DMS153 (cell line): ENCODE measurements at regions not wholly inside any gene's neighbourhood (a gene's known extent, or its start where the extent isn't known, plus 50 kb on each side); places are given as distances from the start of the nearest gene placed in this dataset.

Experiments used
- DNase-seq: peaks from one replicate; lab custom pipeline; 2025; lab: John Stamatoyannopoulos, UW

DNA sequence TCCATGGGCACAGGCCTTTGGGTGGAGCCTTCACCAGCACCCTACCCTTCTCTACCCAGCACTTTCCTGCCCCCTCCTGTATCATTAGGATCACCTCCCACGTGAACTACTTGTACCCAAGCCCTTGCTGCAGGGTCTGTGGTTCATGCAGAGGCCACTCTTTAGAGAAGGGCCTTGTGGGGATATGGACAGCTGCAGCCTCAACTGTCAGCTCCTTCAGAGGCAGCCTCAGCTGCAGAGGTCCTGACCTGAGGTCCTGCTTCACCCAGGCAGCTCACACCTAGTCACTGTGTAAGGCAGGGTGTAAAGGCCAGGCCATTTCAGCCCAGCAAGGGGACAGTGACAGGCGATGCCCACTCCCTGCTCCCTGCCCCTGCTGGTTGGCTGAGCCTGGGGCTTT lies 448.6 kb upstream of the PROK2 start:
- no peak for DNase-seq

DNA sequence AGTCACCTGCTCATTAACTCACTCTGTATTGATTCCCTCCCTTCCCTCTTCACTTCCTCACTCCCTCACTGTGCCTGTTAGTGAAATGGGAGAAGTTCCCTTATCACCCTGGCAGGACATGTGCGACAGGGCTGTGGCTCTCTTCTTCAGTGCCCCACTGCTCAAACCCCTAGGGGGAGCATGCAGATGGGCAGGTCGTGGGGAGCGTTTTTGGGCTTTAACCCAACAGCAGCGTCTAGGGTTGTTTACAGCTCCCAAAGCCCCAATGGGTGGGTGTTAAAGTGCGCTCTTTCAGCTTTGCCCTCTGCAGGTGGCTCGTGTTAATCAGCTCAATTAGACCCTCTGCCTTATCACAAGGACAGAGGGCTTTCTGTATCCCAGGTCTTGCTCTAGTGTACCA lies 447.8 kb upstream of the PROK2 start:
- DNase-seq = no peak

DNA sequence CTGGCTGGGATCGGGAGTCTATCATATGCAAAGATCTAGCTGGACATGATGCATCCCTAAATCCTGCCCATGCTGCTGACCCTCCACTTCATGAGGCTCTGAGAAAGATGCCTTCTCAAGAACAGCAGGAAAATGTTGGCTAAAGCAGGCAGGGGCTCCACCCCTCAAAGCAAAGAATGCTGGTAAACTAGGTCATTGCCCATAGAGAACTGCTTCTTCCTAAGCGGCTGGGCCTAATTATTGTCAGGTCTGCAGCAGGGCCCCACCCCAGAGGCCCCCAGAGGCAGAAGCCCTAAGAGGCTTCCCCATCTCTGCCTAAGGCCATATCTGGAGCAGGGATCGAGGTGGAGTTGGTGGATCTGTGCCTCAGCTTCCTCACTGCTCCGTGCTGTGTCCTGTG lies 447.4 kb upstream of the PROK2 start:
- DNase-seq = no peak

DNA sequence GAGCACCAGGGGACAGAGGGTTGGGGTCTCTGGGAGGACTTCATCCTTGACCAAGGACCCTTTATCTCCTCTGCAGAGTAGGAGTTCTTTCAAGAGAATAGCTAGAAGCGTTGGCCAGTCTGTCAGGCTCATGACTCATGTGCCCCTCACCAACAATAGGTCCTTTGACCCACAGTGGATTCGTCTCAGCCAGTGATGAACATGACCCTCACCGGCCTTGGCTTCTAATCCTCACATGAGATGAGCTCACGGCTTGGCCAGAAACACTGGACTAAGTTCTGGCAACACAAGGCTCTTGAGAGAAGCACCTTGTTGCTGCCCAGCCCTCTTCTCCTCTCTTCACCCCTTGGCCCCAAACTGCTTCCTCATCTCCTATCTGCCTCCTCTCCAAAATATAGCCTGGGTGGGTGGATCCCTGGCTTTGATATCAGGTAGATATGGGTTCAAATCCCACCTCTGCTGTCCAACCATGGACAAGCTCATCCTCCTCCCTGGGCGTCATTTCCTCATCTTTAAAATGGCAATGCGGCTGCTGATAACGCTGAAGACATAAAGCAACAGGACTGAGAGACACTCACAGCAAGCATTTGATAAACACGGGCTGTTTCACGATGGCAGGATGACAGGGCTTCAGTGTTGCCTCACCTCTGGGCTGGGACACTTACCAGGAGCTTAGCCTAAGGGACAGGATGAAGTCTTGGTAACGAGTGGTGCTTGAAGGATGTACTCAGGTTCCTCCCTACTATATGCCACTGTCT lies 446.7 kb upstream of the PROK2 start:
- no peak for DNase-seq

DNA sequence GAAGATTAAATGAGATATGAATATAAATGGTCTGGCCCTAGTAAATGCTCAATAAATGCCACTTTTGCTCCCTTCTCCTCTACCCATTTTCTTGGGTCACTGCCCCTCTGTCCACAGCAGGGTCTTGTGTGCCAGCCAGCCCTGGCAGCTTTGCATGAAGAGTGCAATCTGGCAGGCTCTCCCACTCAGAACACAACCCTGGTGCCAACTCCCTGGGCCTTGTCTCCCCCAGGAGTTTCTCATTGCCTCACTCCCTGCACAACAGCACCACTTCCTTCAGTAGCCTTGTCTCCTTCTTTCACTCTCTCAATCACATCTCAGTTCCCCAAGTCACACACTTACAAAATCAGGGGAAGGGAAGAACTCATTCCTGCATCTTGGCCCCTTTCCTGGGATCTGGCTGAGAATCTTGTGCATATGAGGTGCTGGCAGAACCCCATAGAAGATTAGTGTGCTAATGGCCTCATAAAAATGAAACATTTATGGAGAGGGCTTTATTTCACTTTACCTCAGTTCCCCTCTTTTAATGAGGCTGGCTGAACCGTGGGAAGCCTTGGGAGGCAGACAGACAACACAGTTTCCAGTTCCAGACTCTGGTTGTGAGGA lies 445.9 kb upstream of the PROK2 start:
- DNase-seq = no peak

DNA sequence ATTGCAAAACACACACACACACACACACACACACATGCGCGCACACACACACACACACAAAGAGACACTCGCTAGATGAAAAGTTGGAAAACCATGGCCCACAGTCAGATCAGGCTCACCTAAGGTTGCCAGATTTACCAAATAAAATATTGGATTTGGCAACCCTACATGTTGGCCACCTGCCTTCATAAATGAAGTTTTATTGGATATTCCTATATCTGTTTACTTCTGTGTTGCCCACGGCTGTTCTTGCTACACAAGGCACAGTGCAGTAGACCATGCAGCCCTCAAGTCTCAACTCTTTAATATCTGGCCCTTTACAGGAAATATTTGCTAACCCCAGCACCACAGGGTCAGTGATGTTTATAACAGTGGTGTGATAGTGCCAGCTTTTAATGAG lies 445.0 kb upstream of the PROK2 start:
- no peak for DNase-seq

DNA sequence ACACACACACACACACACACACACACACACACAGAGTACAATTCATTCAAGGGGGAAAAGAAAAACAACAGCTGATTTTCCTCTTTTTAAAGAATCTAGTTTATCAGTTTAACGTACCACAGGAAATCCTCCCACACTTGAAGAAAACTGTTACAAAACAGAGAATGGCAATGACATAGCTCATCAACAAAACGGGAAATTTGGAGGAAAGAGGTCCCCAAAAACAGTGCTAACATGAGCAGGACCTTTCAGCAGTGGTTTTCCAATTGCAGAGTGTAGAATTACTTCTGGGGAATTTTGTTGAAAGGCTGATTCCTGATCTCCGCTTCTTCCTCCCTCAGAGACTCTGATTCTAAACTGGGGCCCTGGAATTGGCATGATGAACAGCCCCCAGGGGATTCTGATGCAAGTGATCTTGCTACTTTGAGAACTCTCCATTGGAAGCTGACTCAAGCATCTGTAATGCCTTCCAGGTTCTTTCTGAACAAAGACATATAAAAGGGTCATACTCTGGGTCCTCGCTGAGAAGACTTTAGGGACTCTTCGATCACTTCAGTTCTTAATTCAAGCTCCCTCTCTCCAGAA lies 442.6 kb upstream of the PROK2 start:
- DNase-seq = no peak

DNA sequence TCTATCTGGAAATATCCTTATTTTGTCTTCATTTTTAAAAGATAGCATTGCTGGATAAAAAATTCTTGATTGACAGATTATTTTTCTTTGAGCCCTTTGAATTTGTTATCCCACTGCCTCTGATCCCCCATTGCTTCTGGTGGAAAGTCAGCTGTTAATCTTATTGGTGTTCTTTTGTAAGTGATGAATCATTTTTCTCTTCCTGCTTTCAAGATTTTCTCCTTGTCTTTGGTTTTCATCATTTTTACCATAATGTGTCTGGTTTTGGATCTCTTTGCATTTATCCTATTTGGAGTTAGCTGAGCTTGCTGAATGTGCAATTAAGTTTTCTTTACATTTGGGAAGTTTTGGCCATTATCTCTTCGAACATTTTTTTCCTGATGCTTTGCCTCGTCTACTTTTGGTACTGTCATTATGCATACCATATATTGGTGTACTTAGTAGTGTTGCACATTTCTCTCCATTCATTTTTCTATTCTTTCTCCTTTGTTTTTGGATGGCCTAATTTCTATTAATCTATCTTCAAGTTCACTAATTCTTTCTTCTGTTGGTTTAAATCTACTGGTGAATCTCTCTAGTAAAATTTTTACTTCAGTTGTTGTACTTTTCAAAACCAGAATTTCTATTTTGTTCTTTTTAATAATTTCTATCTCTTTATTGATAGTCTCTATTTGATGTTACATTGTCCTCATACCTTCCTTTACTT lies 440.0 kb upstream of the PROK2 start:
- DNase-seq = no peak

DNA sequence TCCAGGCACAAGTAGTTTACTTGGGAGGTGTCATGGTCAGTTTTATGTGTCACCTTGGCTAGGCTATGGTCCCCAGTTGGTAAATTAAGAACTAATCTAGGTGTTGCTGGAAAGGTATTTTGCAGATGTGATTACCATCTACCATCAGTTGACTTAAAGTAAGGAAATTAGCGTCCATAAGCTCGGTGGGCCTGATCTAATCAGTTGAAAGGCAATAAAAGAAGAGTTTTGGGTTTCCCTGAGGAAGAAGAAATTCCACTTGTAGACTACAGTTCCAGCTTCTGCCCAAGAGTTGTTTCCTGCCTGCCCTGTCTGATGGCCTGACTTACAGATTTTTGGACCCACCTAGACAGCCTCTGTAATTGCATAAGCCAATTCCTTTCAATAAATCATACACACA lies 438.7 kb upstream of the PROK2 start:
- no peak for DNase-seq

DNA sequence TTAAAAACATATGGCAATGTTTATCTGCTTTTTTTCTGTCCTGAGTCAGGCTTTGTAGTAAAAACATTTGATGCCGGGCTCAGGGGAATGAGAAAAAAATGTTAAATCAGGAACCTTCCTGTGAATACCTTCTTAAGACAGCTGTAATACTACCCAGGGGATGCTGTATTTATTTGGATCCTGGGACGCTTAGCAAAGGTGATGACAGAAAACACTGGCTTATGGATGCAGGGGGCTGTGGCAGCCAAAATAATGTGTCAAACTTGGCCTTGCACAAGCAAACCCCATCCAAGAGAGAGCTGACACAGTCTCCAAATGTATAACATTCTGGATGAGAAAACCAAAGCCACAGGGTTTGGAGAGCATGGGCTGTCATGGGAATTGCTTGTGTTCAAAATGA lies 438.2 kb upstream of the PROK2 start:
- no peak for DNase-seq

DNA sequence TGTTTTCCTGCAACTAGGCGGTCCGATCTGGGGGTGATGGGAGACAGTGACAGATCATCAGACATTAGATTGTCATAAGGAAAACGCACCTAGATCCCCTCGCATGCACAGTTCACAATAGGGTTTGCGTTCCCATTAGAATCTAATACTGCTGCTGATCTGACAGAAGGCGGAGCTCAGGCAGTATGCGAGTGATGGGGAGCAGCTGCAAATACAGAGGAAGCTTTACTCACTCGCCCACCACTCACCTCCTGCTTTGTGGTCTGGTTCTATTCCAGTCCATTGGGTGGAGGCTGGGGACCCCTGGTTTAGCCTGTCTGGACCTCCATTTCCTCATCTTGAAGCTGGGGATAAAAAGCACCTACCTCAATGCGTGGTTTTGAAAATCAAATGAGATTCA lies 437.5 kb upstream of the PROK2 start:
- DNase-seq = no peak

DNA sequence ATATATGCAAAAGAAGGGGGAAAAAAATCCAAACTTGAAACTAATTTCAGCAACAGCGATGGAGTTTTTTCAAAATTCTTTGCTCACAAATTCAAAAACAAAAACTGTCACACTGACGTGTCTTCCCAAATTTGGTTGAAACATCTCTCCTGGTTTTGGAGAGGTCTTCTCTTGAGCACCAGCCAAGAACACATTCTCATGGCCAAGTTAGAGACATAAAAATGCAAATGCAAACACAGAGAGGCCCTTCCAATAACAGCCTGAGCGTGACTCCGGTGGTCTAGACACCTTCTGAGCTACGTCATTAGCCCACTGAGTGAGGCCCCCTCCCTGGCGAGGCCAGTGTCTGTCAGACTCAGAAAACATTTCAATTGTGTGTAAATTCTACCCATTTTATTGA lies 436.0 kb upstream of the PROK2 start:
- no peak for DNase-seq

DNA sequence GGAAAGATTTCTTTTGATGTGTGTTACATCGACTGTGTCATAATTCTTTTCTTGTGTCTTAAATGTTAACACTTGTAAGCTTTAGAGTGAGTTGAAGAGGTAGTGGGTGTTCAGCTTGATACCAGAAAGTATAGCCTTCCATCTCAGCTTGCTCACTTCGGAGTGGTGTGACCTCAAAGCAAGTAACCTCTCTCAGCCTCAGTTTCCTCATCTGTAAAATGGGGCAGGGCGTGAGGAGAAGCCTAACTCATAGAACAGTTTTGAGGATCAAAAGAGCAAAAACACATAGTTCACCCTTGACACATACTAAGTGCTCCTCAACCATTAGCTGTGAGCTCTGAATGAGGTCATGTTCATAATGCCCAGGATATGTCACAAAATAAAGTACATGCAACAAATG lies 434.8 kb upstream of the PROK2 start:
- DNase-seq = no peak

DNA sequence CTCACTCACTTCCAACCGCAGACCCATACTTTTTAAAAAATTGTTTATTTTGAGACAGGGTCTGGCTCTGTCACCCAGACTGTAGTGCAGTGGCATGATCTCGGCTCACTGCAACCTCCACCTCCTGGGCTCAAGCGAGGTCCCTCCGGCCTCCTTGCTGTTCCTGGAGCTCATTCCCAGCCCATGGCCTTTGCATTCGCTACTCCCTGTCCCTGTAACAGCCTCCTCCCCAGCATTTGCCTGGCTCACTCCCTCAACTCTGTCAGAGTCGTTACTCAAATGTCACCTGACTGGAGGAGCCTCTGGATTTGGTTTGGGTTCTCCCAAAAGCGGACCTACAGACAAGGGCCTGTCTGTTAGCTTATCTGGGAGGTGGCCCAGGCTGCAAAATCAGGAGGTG lies 432.6 kb upstream of the PROK2 start:
- no peak for DNase-seq

DNA sequence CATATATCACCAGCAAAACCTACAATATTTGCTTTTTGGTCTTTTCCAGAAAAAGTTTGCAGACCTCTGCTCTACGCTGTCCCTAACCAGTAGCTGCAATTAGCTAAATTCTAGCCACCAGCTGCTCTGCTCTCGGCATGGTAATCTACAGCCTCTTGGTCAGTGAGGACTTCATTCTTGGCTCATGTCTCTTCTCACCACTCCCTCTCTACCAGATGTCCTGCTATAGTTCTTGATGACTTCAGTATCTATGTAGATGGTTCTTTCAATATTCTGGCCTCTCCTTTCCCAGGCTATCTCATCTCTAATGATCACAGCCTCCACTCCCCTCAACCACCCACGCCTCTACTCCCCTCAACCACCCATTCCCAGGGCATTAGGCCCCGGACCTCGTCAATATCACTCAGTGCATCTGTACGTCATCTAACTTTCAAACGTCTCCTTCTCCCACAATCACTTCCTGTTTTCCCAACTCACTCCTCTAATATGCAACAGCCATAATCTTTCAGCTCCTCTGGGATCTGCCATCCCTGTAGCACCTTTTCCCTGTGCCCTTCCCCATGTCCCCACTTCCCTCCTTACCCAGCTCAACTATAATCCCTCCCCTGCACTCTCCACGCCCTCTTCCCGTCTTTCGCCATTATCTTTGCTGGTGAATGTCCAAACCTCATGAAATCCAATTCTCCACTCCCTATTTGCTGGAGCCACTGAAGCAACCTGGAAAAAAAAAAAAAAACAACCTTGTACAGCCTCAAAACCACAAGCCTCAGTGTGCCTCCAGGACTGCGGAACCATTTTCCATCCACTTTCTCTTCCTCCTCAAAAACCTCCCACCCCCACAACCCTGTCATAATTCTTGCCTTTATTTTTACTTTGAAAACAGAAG lies 429.4 kb upstream of the PROK2 start:
- no peak for DNase-seq

DNA sequence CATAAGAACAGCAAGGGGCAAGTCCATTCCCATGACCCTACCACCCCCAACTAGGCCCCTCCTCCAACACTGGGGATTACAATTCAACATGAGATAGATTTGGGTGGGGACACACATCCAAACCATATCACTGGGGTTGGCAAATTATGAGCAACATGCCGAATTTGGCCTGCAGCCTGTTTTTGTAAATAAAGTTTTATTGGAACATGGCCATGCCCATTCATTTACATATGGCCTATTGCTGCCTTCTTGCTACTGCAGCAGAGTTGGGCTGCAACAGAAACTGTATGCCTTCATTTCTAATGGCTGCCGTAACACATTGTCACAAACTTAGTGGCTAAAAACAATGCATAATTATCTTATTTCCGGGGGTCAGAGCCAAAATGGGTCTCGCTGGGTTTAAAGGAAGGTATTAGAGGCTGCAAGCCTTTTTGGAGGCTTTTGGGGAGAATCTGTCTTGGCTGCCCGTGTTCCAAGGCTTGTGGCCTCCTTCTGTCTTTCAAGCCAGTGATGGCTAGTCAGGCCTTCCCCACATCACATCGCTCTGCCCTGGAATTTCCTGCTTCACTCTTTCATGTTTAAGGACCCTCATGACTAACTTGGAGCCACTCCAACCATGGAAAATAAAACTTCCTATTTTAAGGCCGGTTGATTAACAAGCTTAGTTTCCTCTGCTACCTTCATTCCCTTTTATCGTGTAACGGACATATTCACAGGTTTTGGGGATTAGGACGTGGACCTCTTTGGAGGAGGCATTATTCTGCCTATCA lies 428.5 kb upstream of the PROK2 start:
- no peak for DNase-seq

DNA sequence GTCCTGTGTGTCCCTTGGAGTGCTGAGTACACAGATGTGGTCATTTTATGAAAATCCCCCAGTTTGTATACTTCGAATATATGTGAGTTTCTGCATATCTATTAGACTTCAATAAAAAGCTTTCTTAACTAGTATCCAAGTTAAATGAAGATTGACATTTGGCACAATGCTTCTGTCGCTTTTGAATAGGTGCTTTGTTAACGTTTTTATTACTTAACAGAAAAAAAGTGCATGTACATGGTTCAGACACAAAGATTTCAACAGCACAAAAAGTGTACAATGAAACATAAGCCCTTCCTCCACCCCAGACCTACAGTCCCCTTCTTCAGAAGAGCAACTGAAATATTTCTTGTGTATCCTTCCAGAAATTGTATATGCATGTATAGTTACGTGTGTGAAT lies 427.4 kb upstream of the PROK2 start:
- DNase-seq = no peak

DNA sequence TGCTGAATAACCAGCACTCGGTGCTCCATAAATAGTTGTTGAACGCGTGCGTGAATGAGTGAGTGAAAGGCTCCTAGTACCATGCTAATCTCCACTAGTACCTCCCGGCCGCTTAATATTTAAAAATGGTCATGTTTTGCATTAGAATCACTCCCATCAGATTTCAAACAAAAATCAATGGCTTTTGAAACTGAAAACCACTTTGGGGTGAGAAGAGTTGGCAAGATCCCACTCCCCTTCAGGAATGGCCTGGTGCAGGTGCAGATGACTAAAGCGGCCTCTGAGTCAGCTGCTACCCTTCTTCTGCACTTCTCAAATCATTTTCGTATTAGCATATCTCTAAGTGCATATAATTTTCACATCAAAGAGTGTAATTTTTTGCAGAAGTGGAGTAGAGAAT lies 425.3 kb upstream of the PROK2 start:
- DNase-seq = no peak

DNA sequence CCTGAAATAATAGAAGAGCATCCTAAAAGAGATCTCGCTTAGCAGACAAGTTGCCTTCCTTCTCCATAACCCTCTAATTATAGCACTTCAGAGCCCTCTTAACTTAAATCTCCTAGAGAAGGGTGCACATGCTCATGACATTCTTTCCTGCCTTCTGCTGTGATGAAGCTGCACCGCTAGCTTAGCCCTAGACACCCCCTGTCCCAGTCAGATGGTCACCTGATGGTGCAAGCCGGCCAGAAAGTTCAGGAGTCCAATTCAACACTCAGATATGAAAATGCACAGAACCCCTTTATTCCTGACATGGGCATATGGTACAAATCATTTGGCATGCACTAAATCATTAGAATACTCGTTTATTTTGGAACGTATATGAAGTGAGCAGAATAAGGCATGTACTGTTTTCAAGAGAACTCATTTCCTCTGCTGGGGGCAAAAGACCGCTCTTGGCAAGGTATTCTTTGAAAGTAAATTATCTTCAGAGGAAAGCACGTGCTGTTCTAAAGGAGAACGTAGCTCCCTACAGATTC lies 420.4 kb upstream of the PROK2 start:
- no peak for DNase-seq

DNA sequence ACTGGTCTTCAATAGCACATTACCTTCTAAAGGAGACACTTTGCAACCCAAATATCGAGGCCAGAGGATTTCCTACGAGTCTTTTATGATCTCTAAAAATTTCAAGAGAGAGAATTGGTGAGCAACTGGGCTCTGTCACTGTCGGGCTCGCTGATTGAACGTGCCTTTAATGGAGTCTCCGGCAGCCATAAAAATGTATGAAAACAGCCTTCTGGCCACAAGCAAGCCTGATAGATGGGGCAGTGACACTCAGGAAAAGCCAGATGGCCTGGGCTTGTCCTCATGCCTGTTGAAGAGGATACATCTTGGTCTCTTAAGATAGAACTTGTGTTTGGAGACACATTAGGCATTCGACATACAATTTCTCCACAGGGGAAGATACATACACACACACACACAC lies 419.5 kb upstream of the PROK2 start:
- DNase-seq = no peak
